GM18520 (cell line): ENCODE measurements at regions not wholly inside any gene's neighbourhood (a gene's known extent, or its start where the extent isn't known, plus 50 kb on each side); places are given as distances from the start of the nearest gene placed in this dataset.
"Not testable (repeated sequence)": the region's sequence is repeated elsewhere in the genome, so short reads cannot be mapped to it uniquely, and the experiment has no call there.

ENCODE experiments used
- ATAC-seq: cut with Tn5 transposase; IDR thresholded peaks from one replicate; pipeline ENCODE4 v1.9.1; 2021; ENCODE audit not compliant: unreplicated experiment

GRCh38 chr4:137960371-137961050 lies 281.6 kb downstream of the SLC7A11 start:
- ATAC-seq = no peak

GRCh38 chr4:137957806-137958205 lies 284.3 kb downstream of the SLC7A11 start:
- no peak for ATAC-seq

GRCh38 chr4:137956256-137956655 lies 285.9 kb downstream of the SLC7A11 start:
- no peak for ATAC-seq

GRCh38 chr4:137955595-137955994 lies 286.6 kb downstream of the SLC7A11 start:
- ATAC-seq = no peak

DNA sequence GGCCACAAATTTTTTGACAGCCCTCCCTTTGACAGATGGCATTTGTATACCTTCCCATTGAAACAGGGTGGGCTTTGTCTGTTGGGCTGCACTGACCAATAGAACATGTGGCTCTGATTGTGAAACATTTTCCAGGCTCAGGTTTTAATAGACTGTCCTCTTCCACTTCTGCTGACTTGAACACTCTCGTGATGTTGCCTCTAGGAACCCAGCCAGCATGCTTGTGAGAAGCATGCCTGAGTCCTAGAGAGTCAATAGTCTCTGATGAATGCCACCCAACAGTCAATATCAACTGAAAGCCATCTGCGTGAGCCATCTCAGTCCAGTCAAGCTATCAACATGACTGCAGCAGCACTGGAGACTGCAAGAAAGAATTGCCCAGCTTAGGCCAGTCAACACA lies 290.0 kb downstream of the SLC7A11 start:
- no peak for ATAC-seq

GRCh38 chr4:137950286-137950685 lies 291.9 kb downstream of the SLC7A11 start:
- ATAC-seq = no peak

DNA sequence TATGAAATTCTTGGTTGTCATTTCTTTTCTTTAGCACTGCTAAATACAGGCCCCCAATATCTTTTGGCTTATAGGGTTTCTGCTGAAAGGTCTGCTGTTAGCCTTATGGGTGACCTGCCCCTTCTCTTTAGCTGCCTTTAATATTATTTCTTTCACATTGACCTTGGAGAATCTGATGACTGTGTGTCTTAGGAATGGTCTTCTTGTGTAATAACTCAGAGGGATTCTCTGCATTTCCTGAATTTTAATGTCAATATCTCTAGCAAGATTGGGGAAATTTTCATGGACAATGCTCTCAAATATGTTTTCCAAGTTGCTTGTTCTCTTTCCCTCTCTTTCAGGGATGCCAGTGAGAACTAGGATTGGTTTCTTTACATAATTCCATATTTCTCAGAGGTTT lies 292.4 kb downstream of the SLC7A11 start:
- ATAC-seq = no peak

DNA sequence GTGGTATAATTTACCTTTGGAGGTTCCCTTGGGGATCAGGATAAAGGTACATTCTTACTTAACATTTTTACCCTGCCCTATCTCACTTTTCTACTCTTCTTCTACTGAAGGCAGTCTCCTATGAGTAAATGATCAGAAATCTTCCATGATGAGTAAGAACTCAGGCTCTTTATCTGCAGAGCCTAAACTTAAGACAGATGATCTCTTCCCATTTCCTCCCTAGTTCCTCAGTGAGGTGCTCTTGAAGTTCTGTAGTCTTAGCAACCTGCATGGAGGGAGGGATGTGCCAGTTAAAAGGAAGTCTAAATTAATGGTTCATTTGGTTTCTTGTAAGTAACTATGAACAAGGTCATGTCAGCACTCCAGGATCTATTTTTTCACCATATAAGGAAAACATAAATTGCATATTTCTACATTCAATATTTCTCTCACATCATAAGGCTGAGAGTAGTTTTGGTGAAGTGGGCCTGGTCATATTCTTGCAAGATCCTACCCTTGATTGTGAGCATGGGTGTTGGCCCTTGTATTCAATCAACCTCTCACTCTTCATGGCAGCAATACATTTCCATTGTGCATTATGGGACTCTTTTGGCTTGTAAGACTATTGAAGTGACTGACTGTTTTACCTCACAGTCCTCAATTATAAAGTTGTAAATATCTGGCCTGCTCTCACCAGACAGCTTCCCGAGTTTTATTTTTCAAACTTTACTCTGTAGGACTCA lies 295.5 kb downstream of the SLC7A11 start:
- ATAC-seq = no peak

- not testable (repeated sequence) for ATAC-seq
Observed at GRCh38 chr4:137942815-137943214, 299.3 kb downstream of the SLC7A11 start.

DNA sequence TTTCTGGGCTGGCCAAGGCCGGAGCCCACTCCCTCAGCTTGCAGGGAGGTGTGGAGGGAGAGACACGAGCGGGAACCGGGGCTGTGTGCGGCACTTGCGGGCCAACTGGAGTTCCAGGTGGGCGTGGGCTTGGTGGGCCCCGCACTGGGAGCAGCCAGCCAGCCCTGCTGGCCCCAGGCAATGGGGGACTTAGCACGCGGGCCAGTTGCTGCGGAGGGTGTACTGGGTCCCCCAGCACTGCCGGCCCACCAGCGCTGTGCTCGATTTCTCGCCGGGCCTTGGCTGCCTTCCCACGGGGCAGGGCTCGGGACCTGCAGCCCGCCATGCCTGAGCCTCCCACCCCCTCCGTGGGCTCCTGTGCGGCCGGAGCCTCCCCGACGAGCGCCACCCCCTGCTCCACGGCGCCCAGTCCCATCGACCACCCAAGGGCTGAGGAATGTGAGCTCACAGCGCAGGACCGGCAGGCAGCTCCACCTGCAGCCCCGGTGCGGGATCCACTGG lies 300.1 kb downstream of the SLC7A11 start:
- not testable (repeated sequence) for ATAC-seq

DNA sequence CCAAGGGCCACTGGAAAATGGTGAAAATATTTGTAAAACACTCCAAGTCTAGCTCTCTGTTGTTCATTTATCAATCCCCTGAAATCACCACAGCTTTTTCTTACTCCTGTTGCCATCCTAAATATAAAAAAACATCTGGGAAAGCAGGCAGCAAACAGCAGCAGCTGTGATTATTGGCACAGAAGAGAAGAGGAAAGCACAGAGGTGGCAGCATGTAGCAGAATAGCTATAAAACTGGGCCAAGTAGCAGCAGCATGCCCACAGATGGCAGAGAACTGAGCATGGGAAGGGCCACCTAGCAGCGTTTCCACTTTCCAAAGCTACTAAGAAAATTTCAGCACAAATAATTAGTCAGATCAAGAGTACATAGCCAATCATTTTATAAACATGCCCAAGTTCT lies 307.2 kb downstream of the SLC7A11 start:
- ATAC-seq = no peak

GRCh38 chr4:137934046-137934445 lies 308.1 kb downstream of the SLC7A11 start:
- no peak for ATAC-seq

GRCh38 chr4:137927972-137928371 lies 314.2 kb downstream of the SLC7A11 start:
- ATAC-seq = no peak

DNA sequence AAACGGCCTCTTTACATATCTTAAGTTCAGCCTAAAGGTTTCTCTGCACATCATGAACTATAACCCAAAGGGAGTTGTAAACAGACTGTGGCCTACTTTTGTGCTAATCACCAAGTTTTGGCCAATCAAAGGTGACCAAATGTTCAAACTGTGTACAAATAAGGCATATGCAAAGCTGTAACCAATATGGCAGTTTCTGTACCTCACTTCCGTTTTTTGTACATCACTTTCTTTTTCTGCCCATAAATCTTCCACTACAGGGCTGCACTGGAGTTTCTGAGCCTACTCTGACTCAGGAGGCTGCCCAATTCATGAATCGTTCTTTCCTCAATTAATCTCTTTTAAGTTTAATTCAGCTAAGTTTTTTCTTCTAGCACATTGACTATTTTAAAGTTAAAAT lies 318.7 kb downstream of the SLC7A11 start:
- no peak for ATAC-seq

- ATAC-seq = no peak
Observed at GRCh38 chr4:137922721-137923120, 319.4 kb downstream of the SLC7A11 start.

DNA sequence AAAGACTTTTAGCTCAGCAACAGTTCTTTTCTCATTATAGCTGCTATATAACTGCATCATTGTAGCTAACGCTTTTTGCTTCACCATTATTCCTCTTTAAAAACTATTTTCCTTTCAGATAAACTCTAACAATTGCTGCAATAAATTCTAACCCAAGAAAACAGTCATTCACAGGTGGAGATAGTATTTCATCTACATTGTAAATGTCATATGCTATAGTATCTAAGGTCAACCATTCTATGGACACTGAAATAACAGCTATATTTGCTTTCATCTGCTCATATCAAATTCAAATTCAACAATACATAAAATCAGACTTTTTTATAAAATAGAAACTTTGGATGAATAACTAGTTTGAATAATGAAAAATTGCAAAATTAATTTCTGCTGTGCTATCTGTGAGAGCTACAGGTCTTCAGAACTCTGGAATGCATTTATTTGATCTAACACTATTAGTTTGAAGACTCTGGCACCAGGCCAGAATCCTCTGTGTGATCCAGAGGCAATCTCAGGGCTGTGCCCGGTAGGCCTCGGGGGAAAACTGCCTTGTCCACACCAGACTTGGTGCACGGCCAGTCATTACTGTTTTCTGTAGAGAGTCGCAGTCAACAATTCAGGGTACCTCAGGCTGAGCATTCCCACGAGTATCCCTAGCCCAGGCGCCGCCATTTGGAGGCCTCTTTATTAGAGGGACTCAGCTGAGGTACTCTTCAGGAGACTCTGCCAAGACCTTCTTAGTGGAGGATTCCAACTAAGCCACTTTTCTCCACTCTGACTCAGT lies 332.4 kb downstream of the SLC7A11 start:
- ATAC-seq = no peak

GRCh38 chr4:137905930-137906329 lies 336.2 kb downstream of the SLC7A11 start:
- no peak for ATAC-seq

DNA sequence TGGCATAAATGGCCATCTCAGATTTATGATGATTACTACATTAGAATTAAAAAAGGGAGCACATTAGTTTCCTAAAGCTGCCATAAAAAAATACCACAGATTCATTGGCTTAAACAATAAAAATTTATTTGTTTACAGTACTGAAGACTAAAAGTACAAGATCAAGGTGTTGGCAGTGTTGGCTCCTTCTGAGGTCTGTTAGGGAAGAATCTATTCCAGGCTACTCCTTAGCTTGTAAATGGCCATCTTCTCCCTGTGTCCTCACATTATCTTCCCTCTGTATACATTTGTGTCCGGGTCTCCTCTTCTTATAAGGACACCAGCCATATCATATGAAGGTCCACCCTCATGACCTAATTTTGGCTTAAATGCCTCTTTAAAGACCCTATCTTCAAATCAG lies 341.0 kb downstream of the SLC7A11 start:
- no peak for ATAC-seq

- ATAC-seq = no peak
Observed at GRCh38 chr4:137896221-137896737, 345.9 kb downstream of the SLC7A11 start.

- not testable (repeated sequence) for ATAC-seq
Observed at GRCh38 chr4:137895515-137895914, 346.6 kb downstream of the SLC7A11 start.

GRCh38 chr4:137892134-137892533 lies 350.0 kb downstream of the SLC7A11 start:
- ATAC-seq = no peak
